ENCODE measurements at regions not wholly inside any gene's neighbourhood (a gene's known extent, or its start where the extent isn't known, plus 50 kb on each side); places are given as distances from the start of the nearest gene placed in this dataset.
"Not testable (repeated sequence)": the region's sequence is repeated elsewhere in the genome, so short reads cannot be mapped to it uniquely, and the experiment has no call there.

DNA sequence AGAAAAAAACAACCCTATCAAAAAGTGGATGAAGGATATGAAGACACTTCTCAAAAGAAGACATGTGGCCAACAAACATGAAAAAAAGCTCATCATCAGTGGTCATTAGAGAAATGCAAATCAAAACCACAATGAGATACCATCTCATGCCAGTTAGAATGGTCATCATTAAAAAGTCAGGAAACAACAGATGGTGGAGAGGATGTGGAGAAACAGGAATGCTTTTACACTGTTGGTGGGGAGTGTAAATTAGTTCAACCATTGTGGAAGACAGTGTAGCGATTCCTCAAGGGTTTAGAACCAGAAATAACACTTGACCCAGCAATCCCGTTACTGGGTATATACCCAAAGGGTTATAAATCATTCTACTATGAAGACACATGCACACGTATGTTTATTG lies 124.0 kb upstream of the PRICKLE1 start:
- in situ Hi-C loops (cut with HindIII; ENCODE audit: low pct_ligation_motif_present, low pct_unique_long_range_greater_than_20kb, low sequenced_read_pairs): not testable (repeated sequence)

DNA sequence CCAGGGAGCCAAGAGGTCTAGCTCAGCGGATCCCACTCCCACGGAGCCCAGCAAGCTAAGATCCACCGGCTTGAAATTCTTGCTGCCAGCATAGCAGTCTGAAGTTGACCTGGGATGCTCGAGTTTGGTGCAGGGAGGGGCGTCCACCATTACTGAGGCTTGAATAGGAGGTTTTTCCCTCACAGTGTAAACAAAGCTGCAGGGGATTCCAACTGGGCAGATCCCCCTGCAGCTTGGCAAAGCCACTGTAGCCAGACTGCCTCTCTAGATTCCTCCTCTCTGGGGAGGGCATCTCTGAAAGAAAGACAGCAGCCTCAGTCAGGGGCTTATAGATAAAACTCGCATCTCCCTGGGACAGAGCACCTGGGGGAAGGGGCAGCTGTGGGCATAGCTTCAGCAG lies 118.8 kb upstream of the PRICKLE1 start:
- in situ Hi-C loops (cut with HindIII; ENCODE audit: low pct_ligation_motif_present, low pct_unique_long_range_greater_than_20kb, low sequenced_read_pairs); DNase-seq: not testable (repeated sequence)

More for the DNA sequence above, 124.0 kb upstream of the PRICKLE1 start:
- not testable (repeated sequence) for DNase-seq

DNA sequence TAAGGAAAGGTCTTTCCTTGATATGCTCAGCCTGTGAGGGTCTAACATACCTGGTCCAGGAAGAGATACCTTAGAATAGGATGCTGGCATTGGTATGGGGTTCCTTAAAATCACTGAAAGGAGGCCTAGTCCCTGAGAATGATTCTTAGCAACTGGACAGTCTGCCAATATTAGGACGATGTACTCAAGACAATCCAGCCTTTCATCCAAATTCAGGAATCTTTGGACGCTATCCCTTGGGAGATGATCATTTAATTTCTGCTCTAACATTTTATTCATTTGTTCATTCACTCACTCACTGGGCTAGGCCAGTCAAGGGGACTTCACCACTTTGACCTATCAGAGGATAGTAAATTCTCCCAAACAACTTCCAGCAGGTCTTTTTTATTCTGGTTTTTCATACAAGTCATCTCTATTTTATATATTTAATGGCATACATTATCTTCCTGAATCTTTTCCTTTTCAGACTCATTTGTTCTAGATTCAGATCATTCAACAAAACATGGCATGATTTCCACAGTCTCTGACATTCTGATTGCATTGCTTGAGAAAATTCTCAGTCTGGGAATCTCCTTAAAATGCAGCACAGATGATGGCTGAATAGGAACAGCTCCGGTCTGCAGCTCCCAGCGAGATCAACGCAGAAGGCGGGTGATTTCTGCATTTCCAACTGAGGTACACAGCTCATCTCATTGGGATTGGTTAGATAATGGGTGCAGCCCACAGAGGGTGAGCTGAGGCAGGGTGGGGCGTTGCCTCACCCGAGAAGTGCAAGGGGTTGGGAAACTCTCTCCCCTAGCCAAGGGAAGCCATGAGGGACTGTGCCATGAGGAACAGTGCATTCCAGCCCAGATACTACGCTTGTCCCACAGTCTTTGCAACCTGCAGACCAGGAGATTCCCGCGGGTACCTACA lies 118.0 kb upstream of the PRICKLE1 start:
- in situ Hi-C loops (cut with HindIII; ENCODE audit: low pct_ligation_motif_present, low pct_unique_long_range_greater_than_20kb, low sequenced_read_pairs): no loop called here
- no peak for DNase-seq

DNA sequence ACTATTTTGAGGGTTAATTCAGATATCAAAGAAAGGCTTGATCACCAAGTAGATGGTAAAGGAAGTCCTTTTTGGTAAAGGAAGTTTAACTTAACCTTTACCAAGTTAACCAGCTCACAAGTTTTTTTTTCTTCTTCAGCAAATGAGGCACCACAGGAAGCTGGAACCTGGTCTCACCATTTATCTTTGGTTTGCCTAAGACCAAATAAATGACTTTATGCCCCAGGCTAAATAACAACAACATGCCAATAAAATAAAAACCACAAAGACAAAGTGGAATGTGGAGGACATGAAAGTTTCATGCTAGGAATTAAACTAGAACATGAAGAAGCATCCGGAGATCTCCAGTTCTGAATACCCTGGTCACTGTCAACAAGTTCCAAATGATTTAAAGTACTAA lies 116.8 kb upstream of the PRICKLE1 start:
- in situ Hi-C loops (cut with HindIII; ENCODE audit: low pct_ligation_motif_present, low pct_unique_long_range_greater_than_20kb, low sequenced_read_pairs): no loop called here
- no peak for DNase-seq

DNA sequence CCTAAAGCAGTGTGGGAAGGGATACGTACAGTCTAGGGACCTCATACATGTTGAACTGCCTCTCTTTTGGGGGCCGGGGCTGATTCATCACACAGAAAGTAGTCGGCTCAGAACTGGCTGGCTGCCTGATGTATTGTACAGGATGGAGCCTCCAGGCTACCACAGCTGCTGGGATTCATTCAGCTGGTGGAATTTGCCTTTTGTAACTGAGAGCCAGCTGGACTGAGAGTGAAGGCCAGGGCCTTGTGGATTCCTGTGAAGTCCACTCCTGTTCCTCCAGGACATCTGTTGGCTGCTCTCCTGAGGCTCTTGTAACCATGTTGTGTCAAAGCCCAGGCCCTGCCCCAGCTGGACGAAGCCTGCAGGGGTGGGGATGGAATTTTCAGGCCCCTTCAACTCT lies 116.3 kb upstream of the PRICKLE1 start:
- in situ Hi-C loops (cut with HindIII; ENCODE audit: low pct_ligation_motif_present, low pct_unique_long_range_greater_than_20kb, low sequenced_read_pairs): no loop called here
- no peak for DNase-seq

DNA sequence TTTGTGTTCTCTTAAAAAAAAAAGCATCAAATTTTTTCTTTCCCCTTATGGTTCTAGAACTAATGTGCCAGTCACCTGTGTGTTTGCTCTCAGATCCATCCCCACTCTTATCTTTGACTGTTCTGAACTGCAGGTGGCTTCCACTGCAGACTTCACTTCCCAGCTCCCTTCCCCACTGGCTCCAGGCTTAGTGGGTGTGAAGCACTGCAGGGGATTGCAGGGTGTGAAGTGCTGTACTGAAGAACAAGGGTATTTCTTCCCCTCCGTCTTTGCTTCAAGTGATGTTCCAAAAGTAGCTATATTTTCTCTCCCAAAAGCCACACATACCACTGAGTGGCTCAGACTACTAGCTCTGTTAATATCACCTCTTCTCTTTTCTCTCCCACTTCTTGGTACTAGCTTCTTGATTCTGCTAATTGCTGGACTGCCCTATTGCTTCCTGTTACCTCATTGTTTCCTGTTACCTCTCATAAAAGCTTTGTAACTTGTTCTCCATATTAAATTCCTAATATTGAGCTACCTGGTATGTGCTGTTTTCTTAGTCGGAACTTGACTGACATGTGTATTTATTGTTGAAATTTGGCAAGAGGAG lies 115.4 kb upstream of the PRICKLE1 start:
- in situ Hi-C loops (cut with HindIII; ENCODE audit: low pct_ligation_motif_present, low pct_unique_long_range_greater_than_20kb, low sequenced_read_pairs): no loop called here
- DNase-seq: no peak

DNA sequence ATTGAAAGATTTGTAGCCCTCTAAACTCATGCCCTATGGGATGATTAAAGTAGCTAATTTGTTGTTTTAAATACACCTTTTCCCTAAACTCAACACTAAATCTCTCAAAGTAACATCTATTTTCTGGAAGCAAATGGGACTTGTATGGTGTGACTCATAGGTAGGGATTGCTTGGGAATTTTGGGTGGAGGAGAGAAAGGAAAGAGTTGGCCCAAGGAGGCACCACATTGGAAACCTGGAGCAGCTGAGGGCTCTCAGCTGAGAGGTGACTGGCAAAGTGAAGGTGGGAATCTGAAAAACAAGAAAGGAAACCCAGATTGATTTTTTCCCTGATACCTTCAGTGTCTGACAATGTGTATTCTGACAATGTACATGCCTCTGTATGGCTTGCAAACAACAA lies 114.8 kb upstream of the PRICKLE1 start:
- DNase-seq: no peak
- in situ Hi-C loops (cut with HindIII; ENCODE audit: low pct_ligation_motif_present, low pct_unique_long_range_greater_than_20kb, low sequenced_read_pairs): no loop called here

DNA sequence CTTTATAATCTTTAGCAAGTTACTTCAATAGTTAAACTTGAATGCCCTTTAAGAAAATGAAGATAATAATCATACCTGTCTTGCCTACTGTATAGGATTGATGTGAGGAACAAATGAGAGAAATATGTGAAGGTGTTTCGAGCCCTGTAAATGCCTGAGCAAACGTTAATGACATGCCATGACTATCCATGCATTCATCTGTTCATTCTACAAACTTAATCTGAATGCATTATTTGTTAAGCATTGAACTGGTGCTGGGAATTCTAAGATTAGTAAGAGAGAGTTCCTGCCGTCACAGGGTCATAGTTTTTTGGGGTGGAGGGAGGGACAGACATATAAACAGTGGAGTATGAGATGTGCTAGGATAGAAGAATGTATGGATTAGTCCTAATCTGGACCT lies 111.5 kb upstream of the PRICKLE1 start:
- in situ Hi-C loops (cut with HindIII; ENCODE audit: low pct_ligation_motif_present, low pct_unique_long_range_greater_than_20kb, low sequenced_read_pairs): no loop called here

DNA sequence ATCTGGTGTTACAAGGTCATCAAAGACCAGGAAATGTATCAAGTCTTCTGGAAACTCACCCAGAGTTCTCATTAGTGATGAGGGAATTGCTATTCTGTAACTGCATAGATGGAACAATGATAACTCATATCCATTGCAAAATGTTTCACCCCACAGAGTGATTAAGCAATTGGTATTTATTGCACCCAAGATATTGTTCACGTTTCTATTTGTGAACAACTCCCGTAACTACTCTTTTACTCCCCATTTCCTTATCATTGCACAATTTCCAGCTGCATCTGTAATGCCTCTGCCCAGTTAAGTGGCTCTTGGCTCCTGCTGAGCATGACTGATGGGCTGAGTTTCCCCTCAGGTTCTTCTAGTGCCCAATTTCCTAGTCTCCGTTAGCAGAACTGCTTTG lies 108.7 kb upstream of the PRICKLE1 start:
- in situ Hi-C loops (cut with HindIII; ENCODE audit: low pct_ligation_motif_present, low pct_unique_long_range_greater_than_20kb, low sequenced_read_pairs): no loop called here
- DNase-seq: no peak

More for the DNA sequence above, 111.5 kb upstream of the PRICKLE1 start:
- no peak for DNase-seq

DNA sequence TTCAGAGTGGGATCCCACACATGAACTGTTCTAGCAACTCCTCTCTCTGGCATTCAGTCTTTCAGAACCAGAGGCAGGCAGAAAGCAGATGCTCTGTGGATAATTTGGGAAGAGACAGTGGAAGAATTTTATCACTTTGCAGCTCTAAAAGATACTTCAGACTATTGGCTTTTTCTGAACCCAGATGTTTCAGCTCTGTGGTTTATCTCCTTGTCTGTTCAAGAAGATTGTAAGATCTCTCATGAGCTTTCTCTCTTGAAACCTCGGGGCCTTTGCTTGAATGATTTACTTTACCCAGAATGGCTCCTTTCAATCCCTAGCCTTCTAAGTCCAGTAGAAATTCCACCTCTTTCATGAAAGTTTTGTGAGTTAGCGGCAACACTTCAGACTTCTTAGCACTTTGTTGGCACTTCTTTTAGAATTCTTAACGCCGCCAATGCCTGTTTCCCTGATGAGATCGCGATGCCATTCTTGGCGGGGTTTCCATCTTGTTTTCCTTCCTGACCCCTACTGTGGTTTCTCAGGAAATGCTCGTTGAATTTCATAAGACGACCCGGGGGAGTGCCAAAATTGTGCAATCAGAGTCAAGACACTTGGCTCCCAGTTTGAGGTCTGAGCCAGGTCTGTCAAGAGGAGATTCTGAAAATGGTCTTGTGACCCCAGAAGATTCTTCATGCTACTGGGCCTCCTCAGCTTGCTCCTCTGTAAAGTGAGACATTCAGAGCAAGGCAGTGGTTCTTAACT lies 107.0 kb upstream of the PRICKLE1 start:
- DNase-seq: no peak
- in situ Hi-C loops (cut with HindIII; ENCODE audit: low pct_ligation_motif_present, low pct_unique_long_range_greater_than_20kb, low sequenced_read_pairs): no loop called here

DNA sequence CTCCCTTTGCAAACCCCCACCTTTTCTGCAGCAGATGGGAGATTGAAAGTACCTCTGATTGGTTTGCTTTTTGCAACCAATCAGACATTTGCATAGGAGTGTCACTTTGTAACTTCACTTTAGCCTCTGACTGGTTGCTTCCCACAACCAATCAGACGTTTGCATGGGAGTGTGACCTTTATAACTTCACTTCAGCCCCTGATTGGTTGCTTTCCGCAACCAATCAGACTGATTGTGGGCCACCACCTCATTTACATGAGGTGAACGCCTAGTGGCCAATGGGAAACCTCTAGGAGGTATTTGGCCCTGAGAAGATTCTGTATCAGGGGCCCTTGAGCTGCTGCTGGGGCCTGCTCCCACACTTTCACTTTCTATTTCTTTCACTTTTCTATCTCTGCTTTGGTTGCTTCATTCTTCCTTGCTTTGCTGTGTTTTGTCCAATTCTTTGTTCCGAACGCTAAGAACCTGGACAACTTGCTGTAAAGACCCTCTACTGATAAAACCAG lies 106.0 kb upstream of the PRICKLE1 start:
- DNase-seq: no peak
- in situ Hi-C loops (cut with HindIII; ENCODE audit: low pct_ligation_motif_present, low pct_unique_long_range_greater_than_20kb, low sequenced_read_pairs): no loop called here

DNA sequence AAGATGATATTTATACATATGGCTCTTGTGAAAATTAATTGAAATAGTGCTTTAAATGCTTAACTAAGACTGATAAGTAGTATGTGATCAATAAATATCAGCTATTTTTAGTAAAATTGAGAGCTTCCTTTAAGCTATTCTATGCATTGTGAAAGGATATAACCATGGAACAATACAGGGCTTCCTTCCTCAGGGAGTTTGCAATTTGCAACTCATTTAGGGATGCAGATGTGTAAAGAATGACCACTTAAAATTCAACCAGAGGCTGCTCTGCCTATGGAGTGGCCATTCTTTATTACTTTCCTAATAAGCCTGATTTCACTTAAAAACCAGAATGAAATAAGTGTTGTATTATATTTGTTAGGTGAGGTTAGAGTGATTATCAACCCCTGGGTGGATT lies 103.2 kb upstream of the PRICKLE1 start:
- in situ Hi-C loops (cut with HindIII; ENCODE audit: low pct_ligation_motif_present, low pct_unique_long_range_greater_than_20kb, low sequenced_read_pairs): no loop called here
- DNase-seq: no peak

DNA sequence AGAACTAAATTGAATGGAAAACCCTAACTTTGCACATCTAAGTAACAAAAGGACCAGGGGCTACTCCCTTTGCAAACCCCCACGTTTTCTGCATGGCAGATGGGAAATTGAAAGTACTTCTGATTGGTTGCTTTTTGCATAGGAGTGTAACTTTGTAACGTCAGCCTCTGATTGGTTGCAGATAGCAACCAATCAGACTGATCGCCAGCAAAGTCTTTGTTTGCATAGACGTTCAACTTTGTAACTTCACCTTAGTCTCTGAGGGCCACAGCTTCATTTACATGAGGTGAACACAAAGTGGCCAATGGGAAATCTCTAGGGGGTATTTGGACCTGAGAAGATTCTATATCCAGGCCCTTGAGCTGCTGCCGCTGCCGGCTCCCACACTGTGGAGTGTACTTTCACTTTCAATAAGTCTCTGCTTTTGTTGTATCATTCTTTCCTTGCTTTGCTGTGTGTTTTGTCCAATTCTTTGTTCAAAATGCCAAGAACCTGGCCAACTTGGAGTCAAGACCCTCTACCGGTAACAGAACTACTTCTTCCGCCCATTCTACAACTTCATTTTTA lies 102.5 kb upstream of the PRICKLE1 start:
- no peak for DNase-seq
- in situ Hi-C loops (cut with HindIII; ENCODE audit: low pct_ligation_motif_present, low pct_unique_long_range_greater_than_20kb, low sequenced_read_pairs): no loop called here

DNA sequence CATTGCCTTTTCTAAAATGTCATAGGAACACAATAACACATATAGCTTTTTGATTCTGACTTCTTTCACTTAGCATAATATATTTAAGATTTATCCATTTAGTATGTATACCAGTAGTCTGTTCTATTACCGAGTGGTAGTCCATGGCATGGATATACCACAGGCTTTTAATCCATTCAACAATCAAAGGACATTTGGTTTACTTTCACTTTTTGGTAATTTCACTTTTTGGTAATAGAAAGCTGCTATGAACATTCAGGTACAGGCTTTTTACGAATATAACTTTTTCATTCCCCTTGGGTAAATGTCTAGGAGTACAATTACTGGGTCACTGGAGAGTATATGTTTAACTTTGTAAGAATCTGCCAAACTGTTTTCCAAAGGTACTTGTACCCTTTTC lies 100.7 kb upstream of the PRICKLE1 start:
- in situ Hi-C loops (cut with HindIII; ENCODE audit: low pct_ligation_motif_present, low pct_unique_long_range_greater_than_20kb, low sequenced_read_pairs): no loop called here
- DNase-seq: no peak

DNA sequence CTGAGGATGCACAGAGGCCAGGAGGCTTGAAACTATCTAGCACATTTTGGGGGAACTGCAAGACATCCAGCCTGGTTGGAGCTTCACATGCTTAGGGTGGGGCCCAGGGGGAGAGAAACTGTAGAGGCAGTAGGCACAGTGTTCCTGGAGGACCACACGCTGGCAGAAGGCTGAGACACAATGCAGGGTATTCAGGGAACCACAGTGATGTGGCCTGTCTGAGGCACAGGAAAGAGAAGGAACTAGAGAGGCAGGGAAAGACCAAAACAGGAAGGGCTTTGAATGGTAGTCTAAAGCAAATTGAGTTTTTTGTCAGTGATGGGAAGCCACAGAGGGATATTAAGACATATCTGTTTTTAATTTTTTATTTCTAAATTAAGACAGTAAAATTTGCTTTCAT lies 100.2 kb upstream of the PRICKLE1 start:
- no peak for DNase-seq
- in situ Hi-C loops (cut with HindIII; ENCODE audit: low pct_ligation_motif_present, low pct_unique_long_range_greater_than_20kb, low sequenced_read_pairs): no loop called here

DNA sequence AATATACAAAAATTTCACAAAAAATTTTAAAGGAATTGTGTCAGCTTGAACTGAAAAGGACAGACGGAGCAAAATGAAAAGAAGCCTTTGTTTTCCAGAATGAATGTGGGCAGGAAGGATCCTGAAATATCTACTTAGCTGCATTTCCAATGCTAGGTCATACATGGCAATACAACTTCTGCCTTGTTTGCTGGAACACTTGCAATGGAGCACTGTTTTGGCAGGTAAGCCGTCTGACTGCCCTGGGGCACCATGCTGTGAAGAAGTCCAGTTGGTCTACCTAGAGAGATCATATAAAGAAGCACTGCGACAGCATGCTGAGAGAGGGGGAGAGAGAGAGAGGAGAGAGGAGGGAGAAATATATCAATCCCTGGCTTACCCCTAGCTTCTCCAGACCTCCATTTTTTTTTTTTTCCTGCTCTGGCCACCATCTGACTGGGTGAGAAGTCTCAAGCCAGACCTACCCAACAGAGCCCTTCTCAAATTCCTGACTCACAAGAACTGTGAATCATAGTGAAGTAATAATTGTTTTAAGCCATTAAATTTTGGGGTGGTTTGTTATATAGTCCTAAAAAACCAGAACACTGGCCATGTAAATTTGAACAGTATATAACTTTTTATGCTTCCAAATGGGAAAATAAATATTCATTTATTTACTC lies 97.1 kb upstream of the PRICKLE1 start:
- DNase-seq: no peak
- in situ Hi-C loops (cut with HindIII; ENCODE audit: low pct_ligation_motif_present, low pct_unique_long_range_greater_than_20kb, low sequenced_read_pairs): no loop called here

DNA sequence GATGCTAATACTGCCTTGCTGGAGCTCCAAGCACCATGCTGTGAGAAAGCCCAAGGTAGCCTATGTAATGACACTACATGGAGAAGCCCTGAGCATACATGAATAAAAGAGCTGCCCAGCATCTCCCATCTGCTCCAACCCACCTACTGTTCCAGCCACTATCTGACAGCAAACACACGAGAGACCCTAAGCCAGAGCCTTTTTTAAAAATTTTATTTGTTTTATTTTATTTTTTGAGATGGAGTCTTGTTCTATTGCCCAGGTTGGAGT lies 95.2 kb upstream of the PRICKLE1 start:
- DNase-seq: no peak
- in situ Hi-C loops (cut with HindIII; ENCODE audit: low pct_ligation_motif_present, low pct_unique_long_range_greater_than_20kb, low sequenced_read_pairs): no loop called here

DNA sequence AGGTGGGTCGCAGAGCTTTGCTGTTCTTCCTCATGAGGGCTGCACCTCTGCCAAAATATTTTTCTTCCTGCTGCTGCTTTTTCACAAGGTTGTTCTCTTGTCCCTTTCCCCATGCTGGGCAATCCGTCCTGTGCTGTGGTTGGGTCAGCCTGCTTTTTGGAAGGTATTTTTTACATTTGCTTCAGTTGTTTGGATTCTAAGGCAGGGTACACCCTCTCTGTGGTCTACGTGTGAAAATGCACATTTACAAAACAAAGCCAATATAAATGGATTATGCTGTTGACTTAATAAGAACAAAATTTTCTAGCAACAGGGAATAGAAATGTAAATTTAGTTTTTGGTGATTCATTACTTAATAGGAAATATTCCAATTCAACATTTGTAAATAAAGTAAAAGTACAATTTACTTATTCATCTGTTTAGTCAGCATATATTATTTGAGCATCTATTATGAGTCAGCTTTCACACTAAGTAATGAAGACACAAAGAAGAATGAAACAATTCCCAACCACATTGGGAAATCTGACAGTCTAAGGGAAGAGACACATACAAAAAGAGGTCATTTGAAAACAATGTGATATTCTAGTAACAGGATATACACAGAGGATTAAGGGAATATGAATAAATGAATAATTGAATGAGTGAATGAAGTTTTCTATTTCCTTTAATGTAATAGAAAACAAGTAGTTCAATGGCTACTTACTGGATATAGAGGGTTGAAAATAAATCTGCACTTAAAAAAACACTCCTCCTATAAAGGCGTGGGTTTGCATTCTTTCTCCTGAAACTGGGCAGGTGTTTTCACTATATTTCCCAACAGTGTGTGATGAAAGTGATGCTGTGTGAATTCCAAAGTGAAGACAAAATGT lies 94.6 kb upstream of the PRICKLE1 start:
- in situ Hi-C loops (cut with HindIII; ENCODE audit: low pct_ligation_motif_present, low pct_unique_long_range_greater_than_20kb, low sequenced_read_pairs): no loop called here
- DNase-seq: no peak
